ENCODE measurements at regions not wholly inside any gene's neighbourhood (a gene's known extent, or its start where the extent isn't known, plus 50 kb on each side); places are given as distances from the start of the nearest gene placed in this dataset.

GRCh38 chr10:1933215-1933614 lies 195.9 kb upstream of the ADARB2 start:
- TF ChIP-seq MAX (CRISPR knock-in tag; IDR thresholded peaks at IDR 0.05) (no peak), CTCF (IDR thresholded peaks at IDR 0.05) (no peak), MLX (CRISPR knock-in tag; IDR thresholded peaks at IDR 0.05) (no peak), ATF2 (CRISPR knock-in tag; IDR thresholded peaks at IDR 0.05; ENCODE audit: borderline replicate concordance, low read depth) (no peak)
